ENCODE measurements at regions not wholly inside any gene's neighbourhood (a gene's known extent, or its start where the extent isn't known, plus 50 kb on each side); places are given as distances from the start of the nearest gene placed in this dataset.

- DNase-seq (ENCODE audit: insufficient read length, low spot score) (no peak), FAIRE-seq (no peak)
- TF ChIP-seq, protein P1, sequence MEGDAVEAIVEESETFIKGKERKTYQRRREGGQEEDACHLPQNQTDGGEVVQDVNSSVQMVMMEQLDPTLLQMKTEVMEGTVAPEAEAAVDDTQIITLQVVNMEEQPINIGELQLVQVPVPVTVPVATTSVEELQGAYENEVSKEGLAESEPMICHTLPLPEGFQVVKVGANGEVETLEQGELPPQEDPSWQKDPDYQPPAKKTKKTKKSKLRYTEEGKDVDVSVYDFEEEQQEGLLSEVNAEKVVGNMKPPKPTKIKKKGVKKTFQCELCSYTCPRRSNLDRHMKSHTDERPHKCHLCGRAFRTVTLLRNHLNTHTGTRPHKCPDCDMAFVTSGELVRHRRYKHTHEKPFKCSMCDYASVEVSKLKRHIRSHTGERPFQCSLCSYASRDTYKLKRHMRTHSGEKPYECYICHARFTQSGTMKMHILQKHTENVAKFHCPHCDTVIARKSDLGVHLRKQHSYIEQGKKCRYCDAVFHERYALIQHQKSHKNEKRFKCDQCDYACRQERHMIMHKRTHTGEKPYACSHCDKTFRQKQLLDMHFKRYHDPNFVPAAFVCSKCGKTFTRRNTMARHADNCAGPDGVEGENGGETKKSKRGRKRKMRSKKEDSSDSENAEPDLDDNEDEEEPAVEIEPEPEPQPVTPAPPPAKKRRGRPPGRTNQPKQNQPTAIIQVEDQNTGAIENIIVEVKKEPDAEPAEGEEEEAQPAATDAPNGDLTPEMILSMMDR (IDR thresholded peaks at IDR 0.05; ENCODE audit: insufficient read depth, missing control alignments): no peak
Observed at GRCh38 chr3:73291541-73291940, 230.1 kb downstream of the EBLN2 start.

GRCh38 chr3:73292220-73292619, 230.8 kb downstream of the EBLN2 start:
- TF ChIP-seq, protein P1 (IDR thresholded peaks at IDR 0.05; ENCODE audit: insufficient read depth, missing control alignments): no peak
- DNase-seq (ENCODE audit: insufficient read length, low spot score) (no peak), FAIRE-seq (no peak)

GRCh38 chr3:73294537-73294936, 233.1 kb downstream of the EBLN2 start:
- DNase-seq (ENCODE audit: insufficient read length, low spot score) (no peak), FAIRE-seq (no peak)
- TF ChIP-seq, protein P1 (IDR thresholded peaks at IDR 0.05; ENCODE audit: insufficient read depth, missing control alignments): no peak

GRCh38 chr3:73295876-73296635, 234.6 kb downstream of the EBLN2 start:
- DNase-seq (ENCODE audit: insufficient read length, low spot score) (no peak), FAIRE-seq (no peak)
- TF ChIP-seq, protein P1 (IDR thresholded peaks at IDR 0.05; ENCODE audit: insufficient read depth, missing control alignments): no peak

GRCh38 chr3:73296859-73297258, 235.4 kb downstream of the EBLN2 start:
- FAIRE-seq (no peak), DNase-seq (ENCODE audit: insufficient read length, low spot score) (no peak)
- TF ChIP-seq, protein P1 (IDR thresholded peaks at IDR 0.05; ENCODE audit: insufficient read depth, missing control alignments): no peak

- DNase-seq (ENCODE audit: insufficient read length, low spot score) (no peak), FAIRE-seq (no peak)
- TF ChIP-seq, protein P1 (IDR thresholded peaks at IDR 0.05; ENCODE audit: insufficient read depth, missing control alignments): no peak
Observed at GRCh38 chr3:73298243-73299183, 237.1 kb downstream of the EBLN2 start.

Measured in D721Med (cell line).